Transverse colon (tissue), 4 donors: ENCODE measurements at regions not wholly inside any gene's neighbourhood (a gene's known extent, or its start where the extent isn't known, plus 50 kb on each side); places are given as distances from the start of the nearest gene placed in this dataset.

Experiments
- DNase-seq: peaks from one replicate; pipeline ENCODE4 v3.0.0-alpha.2; 2019
- H3K27ac ChIP-seq, 4 donors: fragments of 200-600 bp; sonication (generic); 2 replicates each; pipeline ENCODE4 v1.5.1; 2016 to 2018; ENCODE audit warnings: inconsistent platforms in 4 of 4
- H3K27me3 ChIP-seq: fragments of 200-600 bp; sonication (generic); 2 replicates; pipeline ENCODE4 v1.5.1; 2017; ENCODE audit warnings: inconsistent platforms
- H3K36me3 ChIP-seq, 4 donors: fragments of 200-600 bp; sonication (generic); 2 replicates each; pipeline ENCODE4 v1.5.1; 2017 to 2019; ENCODE audit warnings: inconsistent platforms in 4 of 4
- H3K4me1 ChIP-seq, 4 donors: fragments of 200-600 bp; sonication (generic); 2 replicates each; pipeline ENCODE4 v1.5.1; 2017 to 2020; ENCODE audit warnings: inconsistent platforms in 4 of 4
- H3K4me3 ChIP-seq, 4 donors: fragments of 200-600 bp; sonication (generic); 1 replicate in 1 of 4; 2 replicates in 3 of 4; pipeline versions ENCODE4 v1.5.1 to v1.6.1; 2017 to 2019; ENCODE audit warnings: inconsistent platforms in 4 of 4
- H3K9me3 ChIP-seq, 2 donors: fragments of 200-600 bp; sonication (generic); 2 replicates each; pipeline ENCODE4 v1.5.1; 2017 to 2019; ENCODE audit warnings: inconsistent platforms in 2 of 2
- EP300 ChIP-seq: sonication (generic); formaldehyde crosslinking; IDR thresholded peaks from one replicate; pipeline ENCODE4 v1.6.1; 2017; ENCODE audit warnings: antibody characterized with exemption, low read depth
- POLR2A ChIP-seq: fragments of 450-650 bp; IDR thresholded peaks from one replicate; pipeline ENCODE4 v1.6.1; 2016; ENCODE audit warnings: antibody characterized with exemption, mild to moderate bottlenecking, moderate library complexity
- POLR2AphosphoS5 ChIP-seq, 3 donors: sonication (generic); formaldehyde crosslinking; IDR thresholded peaks; one replicate each; pipeline ENCODE4 v1.6.1; 2016; ENCODE audit warnings: antibody characterized with exemption in 3 of 3
- WGBS, 2 donors: methylation state at CpG; one replicate each; pipeline ENCODE4 v1.1.5; 2018; ENCODE audit warnings: low coverage in 1 of 2; 5-methylcytosine and 5-hydroxymethylcytosine counted together
- in situ Hi-C, 4 donors: fragments of 200-750 bp; cut with MboI; loops; one replicate each; pipeline versions ENCODE4 v1.15.0 to v1.15.1; 2017; ENCODE audit warnings: low sequenced_read_pairs in 3 of 4, low pct_ligation_motif_present in 1 of 4, low pct_unique_long_range_greater_than_20kb in 1 of 4
- intact Hi-C: fragments of 100-400 bp; cut with DNase I; formaldehyde crosslinking; loops from one replicate; pipeline ENCODE4 v1.15.1; 2023; ENCODE audit warnings: low total_unique reads
- TF ChIP-seq, protein P1 (sequence below), 5 experiments: fragments of 200-600 bp in 3 of 5; fragments of 450-650 bp in 2 of 5; sonication (generic) in 3 of 5; IDR thresholded peaks; 1 replicate in 2 of 5; 2 replicates in 3 of 5; pipeline ENCODE4 v1.5.1; 2016 to 2017; ENCODE audit warnings: antibody characterized with exemption in 5 of 5, inconsistent platforms in 3 of 5, mild to moderate bottlenecking in 2 of 5, moderate library complexity in 1 of 5

DNA sequence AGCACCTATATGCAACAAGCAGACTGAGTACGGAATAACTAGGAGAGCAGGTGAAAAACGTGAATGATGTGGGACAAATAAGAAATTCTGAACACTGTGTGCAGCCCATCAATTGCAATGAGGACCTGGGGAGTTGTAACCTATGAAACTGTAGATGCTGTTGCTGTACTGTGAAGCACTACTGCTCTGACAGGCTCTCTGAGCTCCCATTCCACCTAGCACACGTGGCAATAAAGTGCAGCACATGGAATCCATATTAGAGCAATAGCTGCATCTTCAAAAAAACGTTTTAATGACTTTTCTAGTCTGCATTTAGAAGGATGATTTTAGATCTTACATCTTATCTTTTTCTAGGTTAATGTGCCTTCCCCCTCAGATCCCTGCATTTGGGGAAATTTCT lies 748.7 kb upstream of the GOLIM4 start:
- no peaks in the 10 kb centered on the region for H3K9me3 ChIP-seq
- TF ChIP-seq POLR2AphosphoS5 (IDR thresholded peaks at IDR 0.05) (no peak), EP300 (no peak), POLR2A (no peak)
- TF ChIP-seq, protein P1, sequence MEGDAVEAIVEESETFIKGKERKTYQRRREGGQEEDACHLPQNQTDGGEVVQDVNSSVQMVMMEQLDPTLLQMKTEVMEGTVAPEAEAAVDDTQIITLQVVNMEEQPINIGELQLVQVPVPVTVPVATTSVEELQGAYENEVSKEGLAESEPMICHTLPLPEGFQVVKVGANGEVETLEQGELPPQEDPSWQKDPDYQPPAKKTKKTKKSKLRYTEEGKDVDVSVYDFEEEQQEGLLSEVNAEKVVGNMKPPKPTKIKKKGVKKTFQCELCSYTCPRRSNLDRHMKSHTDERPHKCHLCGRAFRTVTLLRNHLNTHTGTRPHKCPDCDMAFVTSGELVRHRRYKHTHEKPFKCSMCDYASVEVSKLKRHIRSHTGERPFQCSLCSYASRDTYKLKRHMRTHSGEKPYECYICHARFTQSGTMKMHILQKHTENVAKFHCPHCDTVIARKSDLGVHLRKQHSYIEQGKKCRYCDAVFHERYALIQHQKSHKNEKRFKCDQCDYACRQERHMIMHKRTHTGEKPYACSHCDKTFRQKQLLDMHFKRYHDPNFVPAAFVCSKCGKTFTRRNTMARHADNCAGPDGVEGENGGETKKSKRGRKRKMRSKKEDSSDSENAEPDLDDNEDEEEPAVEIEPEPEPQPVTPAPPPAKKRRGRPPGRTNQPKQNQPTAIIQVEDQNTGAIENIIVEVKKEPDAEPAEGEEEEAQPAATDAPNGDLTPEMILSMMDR (IDR thresholded peaks at IDR 0.05), result no peak
- WGBS, 2 donors, result 49 to 51% methylated on average over 4 of the region's 4 CpGs
- H3K36me3 ChIP-seq, result no peaks in the 10 kb centered on the region
- H3K27me3 ChIP-seq, result peaks cover 22% of the 10 kb centered on the region
- in situ Hi-C loops, result loop anchor here in 3 of 4 donors (10.0 to 25.0 kb wide), 2 partner anchors 332 to 630 kb away; no protein-coding TSS in a partner anchor
- DNase-seq, result no peak
- H3K4me1 ChIP-seq, result peaks cover 0 to 3% (median 0%) of the 10 kb centered on the region in 4 donors
- H3K4me3 ChIP-seq, result no peak overlapping the region
- intact Hi-C loops, result loop anchor here (10.0 kb wide), 1 partner anchor 640 kb away; no protein-coding TSS in a partner anchor
- H3K27ac ChIP-seq, result no peak overlapping the region

- WGBS, 2 donors, result 33 to 42% methylated on average over 2 of the region's 2 CpGs
- in situ Hi-C loops, result loop anchor here in 3 of 4 donors (10.0 to 25.0 kb wide), 2 partner anchors 331 to 629 kb away; no protein-coding TSS in a partner anchor
- intact Hi-C loops, result loop anchor here (10.0 kb wide), 1 partner anchor 639 kb away; no protein-coding TSS in a partner anchor
- no peak for DNase-seq
- Histone ChIP-seq H3K9me3 (no peaks in the 10 kb centered on the region), H3K27me3 (peaks cover 22% of the 10 kb centered on the region), H3K4me1 (peaks cover 0 to 3% (median 0%) of the 10 kb centered on the region in 4 donors), H3K36me3 (no peaks in the 10 kb centered on the region), H3K4me3 (no peak overlapping the region), H3K27ac (no peak overlapping the region)
- TF ChIP-seq, protein P1 (IDR thresholded peaks at IDR 0.05), result no peak
These were observed 747.8 kb upstream of the GOLIM4 start for GRCh38 chr3:168843481-168843880.

DNA sequence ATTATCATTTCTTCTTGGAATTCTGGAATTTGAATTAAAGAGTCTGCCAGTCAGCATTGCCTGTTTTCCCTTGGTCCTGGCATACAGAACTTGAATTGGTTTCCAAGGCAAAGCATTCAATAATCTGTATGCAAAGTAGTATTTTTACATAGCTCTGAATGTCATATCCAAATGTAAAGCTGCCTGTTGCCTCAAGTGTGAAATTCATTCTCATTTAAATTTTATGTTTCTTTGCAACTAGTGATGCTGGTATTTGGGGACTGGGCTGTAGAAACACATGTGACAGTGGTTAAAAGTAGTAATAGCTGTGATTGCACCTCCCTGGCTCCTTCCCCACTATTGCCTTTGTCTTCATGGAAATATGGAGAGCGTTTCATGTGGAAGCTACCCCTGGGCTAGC lies 743.9 kb upstream of the GOLIM4 start:
- no peak for DNase-seq
- intact Hi-C loops, result loop anchor here (10.0 kb wide), 2 partner anchors 635 to 1155 kb away; no protein-coding TSS in a partner anchor
- Histone ChIP-seq H3K4me3 (no peak overlapping the region), H3K27me3 (peaks cover 3% of the 10 kb centered on the region), H3K9me3 (no peaks in the 10 kb centered on the region), H3K36me3 (no peaks in the 10 kb centered on the region), H3K4me1 (no peaks in the 10 kb centered on the region), H3K27ac (no peak overlapping the region)
- 83% methylated on average over 1 of the region's 1 CpG; no CpG with 5 or more reads in 1 of the 2 donors for WGBS, 2 donors
- in situ Hi-C loops, result loop anchor here in 3 of 4 donors (10.0 to 25.0 kb wide), 2 partner anchors 327 to 625 kb away; no protein-coding TSS in a partner anchor
- TF ChIP-seq POLR2AphosphoS5 (IDR thresholded peaks at IDR 0.05) (no peak), POLR2A (no peak), EP300 (no peak)
- TF ChIP-seq, protein P1 (IDR thresholded peaks at IDR 0.05), result no peak

DNA sequence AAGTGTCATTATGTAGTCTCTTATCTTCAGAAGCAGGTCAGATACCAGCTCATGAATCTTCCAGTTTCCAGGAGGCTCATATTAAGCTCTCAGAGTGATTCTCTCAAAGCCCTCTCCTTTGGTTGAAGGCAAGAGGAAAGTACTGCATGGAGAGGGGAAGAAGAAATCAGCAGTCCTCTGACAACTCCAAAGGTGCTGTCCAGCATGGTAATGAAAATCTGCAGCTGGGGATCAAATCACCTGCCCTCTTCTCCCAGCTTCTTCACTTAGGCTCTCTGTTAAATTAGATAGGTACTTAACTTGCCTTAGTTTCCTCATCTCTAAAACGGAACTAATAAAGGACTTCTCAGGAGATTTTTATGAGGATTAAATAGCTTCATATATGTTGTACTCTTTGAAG lies 738.8 kb upstream of the GOLIM4 start:
- Histone ChIP-seq H3K9me3 (no peaks in the 10 kb centered on the region), H3K36me3 (no peaks in the 10 kb centered on the region), H3K4me3 (no peak overlapping the region), H3K4me1 (no peaks in the 10 kb centered on the region), H3K27me3 (no peaks in the 10 kb centered on the region), H3K27ac (no peak overlapping the region)
- TF ChIP-seq, protein P1 (IDR thresholded peaks at IDR 0.05), result no peak
- TF ChIP-seq POLR2A (no peak), POLR2AphosphoS5 (IDR thresholded peaks at IDR 0.05) (no peak), EP300 (no peak)
- no peak for DNase-seq
- 89 to 93% methylated on average over 1 of the region's 1 CpG for WGBS, 2 donors
- in situ Hi-C loops (loop anchor here in 1 of 4 donors (25.0 kb wide), 1 partner anchor 322 kb away; no protein-coding TSS in a partner anchor), intact Hi-C loops (loop anchor here (10.0 kb wide), 1 partner anchor 1160 kb away; no protein-coding TSS in a partner anchor)
